ENCODE measurements at regions not wholly inside any gene's neighbourhood (a gene's known extent, or its start where the extent isn't known, plus 50 kb on each side); places are given as distances from the start of the nearest gene placed in this dataset.

- DNase-seq (ENCODE audit: low spot score), result no peak
Observed at GRCh38 chr4:22220965-22221364, 272.4 kb upstream of the KCNIP4 start.

DNA sequence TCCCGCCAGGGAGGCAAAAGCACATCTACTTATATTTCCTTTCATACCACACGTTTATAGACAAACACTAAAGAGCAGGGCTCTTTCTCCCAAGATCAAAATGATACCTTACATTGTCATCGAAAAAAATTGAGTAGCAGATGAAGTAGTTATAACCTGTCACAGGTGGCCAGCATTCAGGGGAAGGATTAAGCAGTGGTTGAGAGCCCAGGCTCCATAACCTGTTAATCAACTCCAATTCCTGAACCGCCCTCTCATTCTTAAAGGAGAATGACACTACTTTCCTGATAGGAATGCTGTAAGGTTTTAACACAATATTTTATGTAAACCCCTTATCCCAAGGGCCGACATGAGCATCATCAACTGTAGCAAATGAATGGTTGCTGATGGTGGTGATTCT lies 268.9 kb upstream of the KCNIP4 start:
- DNase-seq (ENCODE audit: low spot score), result no peak

- no peak for DNase-seq (ENCODE audit: low spot score)
Observed at GRCh38 chr4:22216278-22216677, 267.7 kb upstream of the KCNIP4 start.

DNA sequence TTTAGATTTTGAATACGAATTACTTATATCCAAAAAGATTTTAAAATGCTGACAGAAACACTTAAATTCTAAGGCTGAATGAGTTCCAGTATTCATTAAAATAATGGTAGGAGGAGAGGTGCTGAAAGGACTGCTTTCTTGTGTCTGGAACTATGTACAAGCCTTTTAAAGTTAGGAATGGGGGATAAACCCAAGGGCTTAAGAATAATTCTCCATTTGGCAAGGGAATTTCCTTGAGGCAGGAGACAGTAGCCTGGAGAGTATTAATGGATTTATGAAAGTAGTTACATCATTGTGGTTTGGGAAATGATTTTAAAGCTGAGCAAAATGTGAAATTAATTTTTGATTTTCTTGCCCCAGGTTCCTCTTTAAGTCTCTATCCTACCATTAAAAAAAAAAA lies 266.5 kb upstream of the KCNIP4 start:
- DNase-seq (ENCODE audit: low spot score), result no peak

GRCh38 chr4:22203711-22204011 lies 255.1 kb upstream of the KCNIP4 start:
- DNase-seq (ENCODE audit: low spot score), result no peak

- DNase-seq (ENCODE audit: low spot score), result no peak
Observed at GRCh38 chr4:22202975-22203710, 254.6 kb upstream of the KCNIP4 start.

DNA sequence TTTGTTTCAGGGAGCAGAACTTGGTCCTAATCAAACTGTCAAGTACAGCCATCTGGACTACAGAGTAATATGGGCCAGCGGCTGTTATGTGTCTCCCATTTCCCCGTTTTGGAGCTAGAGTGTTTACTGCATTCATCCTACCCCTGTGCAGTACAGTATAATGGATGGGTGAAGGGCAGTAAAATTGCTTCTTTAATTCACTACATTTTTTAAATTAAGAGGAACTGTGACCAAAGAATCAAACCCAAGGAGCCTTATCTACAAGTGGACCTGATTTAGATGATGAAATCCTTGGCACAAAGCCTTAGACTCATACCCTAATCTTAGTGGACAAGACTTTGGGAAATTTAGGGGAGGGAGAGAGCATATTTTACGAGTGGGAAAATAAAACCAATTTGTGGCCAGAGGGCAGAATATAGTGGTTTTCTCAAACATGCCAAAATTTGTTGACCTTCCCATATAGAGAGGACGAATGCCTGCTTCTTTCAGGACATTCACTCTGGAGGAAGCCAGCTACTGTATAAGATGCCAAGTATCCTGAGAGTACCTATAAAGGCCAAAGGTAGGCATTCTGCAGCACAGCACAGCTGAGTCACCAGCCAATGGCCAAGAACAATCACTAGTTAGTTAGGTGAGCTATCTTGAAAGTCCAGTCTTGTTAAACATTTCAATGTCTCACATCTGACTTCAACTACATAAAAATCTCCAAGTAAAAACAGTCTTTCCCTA lies 253.8 kb upstream of the KCNIP4 start:
- DNase-seq (ENCODE audit: low spot score), result no peak

GRCh38 chr4:22201256-22201655 lies 252.7 kb upstream of the KCNIP4 start:
- DNase-seq (ENCODE audit: low spot score), result no peak

DNA sequence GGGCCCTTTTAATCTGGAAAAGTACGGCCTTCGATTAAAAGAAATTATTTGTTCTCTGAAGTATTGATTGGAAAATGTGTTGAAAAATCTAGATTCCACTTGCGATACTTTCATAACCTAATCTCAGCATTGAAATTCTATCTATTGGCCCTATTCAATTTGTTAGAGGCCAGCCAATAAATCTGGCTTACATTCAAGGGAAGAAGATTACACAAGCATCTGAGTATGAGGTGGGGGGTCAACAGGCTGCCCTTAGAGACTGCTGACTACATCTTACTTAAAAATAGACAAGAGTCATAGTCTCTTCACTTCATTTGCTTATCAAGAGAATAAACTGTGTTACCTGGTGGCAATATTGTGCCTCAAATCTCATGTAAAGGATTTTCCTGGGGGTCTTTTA lies 248.0 kb upstream of the KCNIP4 start:
- no peak for DNase-seq (ENCODE audit: low spot score)

GRCh38 chr4:22192084-22192511 lies 243.5 kb upstream of the KCNIP4 start:
- DNase-seq (ENCODE audit: low spot score), result no peak

GRCh38 chr4:22191565-22191964 lies 243.0 kb upstream of the KCNIP4 start:
- DNase-seq (ENCODE audit: low spot score), result no peak

DNA sequence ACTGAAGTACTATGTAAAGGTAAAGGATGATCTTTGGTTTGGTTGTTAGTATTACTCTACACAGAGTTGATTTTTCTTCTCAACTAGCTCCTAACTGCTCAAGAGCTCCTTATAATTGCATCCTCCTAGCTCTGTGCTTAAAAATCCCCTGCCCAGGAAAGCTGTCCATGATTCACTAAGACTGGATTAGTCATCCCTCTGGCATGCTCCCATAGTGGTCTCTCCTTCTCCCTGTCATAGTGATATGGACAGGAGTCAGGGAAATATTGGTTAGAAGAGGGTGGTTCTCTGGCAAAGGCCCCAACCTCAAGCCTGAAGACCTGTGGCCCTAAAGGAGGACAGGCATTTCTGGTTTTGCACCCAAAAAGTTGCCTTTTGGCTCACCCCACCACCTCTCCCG lies 242.3 kb upstream of the KCNIP4 start:
- DNase-seq (ENCODE audit: low spot score), result peak; percentile 78

GRCh38 chr4:22187203-22187820 lies 238.7 kb upstream of the KCNIP4 start:
- DNase-seq (ENCODE audit: low spot score), result no peak

DNA sequence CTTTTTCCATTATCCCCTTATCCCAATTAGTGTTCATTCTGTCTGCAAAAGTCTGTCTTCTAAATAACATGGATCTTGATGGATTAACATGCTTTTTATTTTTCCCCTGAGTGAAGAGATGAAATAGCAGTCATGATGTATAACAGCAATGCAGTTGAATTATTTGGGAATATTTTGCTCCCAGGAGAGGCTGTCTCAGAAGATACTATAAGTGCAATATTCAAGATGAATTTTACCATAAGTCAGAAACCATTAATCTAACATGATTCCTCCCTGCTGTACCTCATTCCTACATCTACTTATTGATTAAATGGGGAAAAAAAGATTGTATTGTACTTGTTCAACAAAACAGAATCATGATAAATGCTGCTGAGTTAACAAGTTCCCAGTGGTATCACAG lies 233.2 kb upstream of the KCNIP4 start:
- DNase-seq (ENCODE audit: low spot score), result no peak

- DNase-seq (ENCODE audit: low spot score), result peak; percentile 78
Observed at GRCh38 chr4:22179124-22179874, 230.7 kb upstream of the KCNIP4 start.

GRCh38 chr4:22174640-22175039 lies 226.1 kb upstream of the KCNIP4 start:
- DNase-seq (ENCODE audit: low spot score), result no peak

- DNase-seq (ENCODE audit: low spot score), result peak; percentile 89
Observed at GRCh38 chr4:22170353-22170752, 221.8 kb upstream of the KCNIP4 start.

- no peak for DNase-seq (ENCODE audit: low spot score)
Observed at GRCh38 chr4:22167201-22167600, 218.6 kb upstream of the KCNIP4 start.

GRCh38 chr4:22162454-22162853 lies 213.9 kb upstream of the KCNIP4 start:
- no peak for DNase-seq (ENCODE audit: low spot score)

DNA sequence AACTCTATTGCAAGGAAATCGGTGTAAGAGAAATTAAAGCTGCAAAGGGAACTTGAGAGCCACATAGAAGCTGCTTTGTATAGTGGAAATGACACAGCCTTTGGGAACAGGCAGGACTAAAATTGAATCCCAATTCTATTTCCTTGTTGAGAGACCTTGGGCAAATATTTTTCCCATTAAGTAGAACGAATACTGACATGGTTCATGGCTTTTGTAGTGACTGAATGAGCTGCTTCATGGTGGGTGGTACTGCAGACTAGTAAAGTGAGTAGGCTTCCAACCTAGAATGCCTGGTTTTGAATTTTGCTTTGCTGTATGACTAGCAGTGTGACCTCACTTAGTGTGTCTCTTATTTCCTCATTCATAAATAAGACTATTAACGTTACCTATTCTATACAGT lies 182.2 kb upstream of the KCNIP4 start:
- no peak for DNase-seq (ENCODE audit: low spot score)

- peak; percentile 39 for DNase-seq (ENCODE audit: low spot score)
Observed at GRCh38 chr4:22129454-22130029, 181.0 kb upstream of the KCNIP4 start.

DNA sequence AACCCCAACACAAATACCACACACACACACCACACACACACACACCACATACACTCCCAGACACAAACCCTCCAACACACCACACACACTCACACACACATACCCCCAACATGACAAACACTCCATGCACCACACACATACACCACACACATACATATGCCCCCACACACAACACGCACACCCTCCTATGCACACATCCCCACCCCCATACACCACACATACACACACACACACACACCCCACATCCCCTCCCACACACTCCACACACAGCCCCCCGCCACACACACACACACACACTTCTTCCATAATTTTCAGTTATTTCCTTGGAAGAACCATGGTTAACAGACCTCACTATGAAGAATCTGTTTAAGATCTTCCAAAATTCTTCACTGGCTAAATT lies 173.5 kb upstream of the KCNIP4 start:
- DNase-seq (ENCODE audit: low spot score), result no peak
